ENCODE measurements at regions not wholly inside any gene's neighbourhood (a gene's known extent, or its start where the extent isn't known, plus 50 kb on each side); places are given as distances from the start of the nearest gene placed in this dataset.

GRCh38 chr21:35252831-35253230 lies 203.7 kb upstream of the RUNX1 start:
- no peak for TF ChIP-seq CTCF (IDR thresholded peaks at IDR 0.05)

DNA sequence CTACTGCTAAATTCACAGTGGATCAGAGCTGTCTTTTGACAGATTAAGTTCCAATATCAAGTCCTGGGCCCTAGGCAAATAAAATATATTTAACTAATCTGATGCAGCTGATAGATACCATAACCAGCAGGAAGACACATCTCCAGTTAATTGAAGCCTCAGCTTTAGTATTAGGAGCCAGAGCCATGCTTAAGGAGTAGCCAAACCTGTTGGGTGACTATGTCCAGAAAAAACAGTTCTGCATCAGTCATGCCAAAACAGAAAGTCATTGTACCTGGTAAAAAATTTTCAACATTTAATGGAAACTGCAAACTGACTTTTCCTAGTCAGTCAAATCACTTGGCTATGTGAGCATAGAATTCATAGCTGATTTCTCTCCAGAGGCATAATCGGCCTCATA lies 200.5 kb upstream of the RUNX1 start:
- no peak for TF ChIP-seq CTCF (IDR thresholded peaks at IDR 0.05)

GRCh38 chr21:35245879-35246278 lies 196.8 kb upstream of the RUNX1 start:
- TF ChIP-seq CTCF (IDR thresholded peaks at IDR 0.05): no peak

GRCh38 chr21:35244514-35244913 lies 195.4 kb upstream of the RUNX1 start:
- TF ChIP-seq CTCF (IDR thresholded peaks at IDR 0.05): no peak

DNA sequence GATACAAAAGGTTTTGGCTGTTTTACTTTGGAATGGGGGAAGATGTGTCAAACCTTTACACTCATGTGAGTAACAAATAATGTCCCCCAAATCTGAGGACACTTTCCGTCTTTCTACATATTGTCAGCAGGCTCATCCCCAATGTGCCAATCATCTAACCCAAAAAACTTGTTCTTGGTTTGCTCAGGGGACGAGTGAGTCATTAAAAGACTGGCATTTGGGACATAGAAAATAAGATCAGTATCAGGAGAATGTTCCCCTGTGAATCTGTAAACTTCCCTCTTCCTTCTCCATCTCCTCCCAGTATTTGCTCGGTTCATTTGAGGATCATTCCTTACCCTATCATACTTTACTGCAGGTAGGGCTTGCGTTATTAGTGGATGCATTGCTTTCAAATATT lies 194.1 kb upstream of the RUNX1 start:
- no peak for TF ChIP-seq CTCF (IDR thresholded peaks at IDR 0.05)

- no peak for TF ChIP-seq CTCF (IDR thresholded peaks at IDR 0.05)
Measured at GRCh38 chr21:35239811-35240219, 190.7 kb upstream of the RUNX1 start.

DNA sequence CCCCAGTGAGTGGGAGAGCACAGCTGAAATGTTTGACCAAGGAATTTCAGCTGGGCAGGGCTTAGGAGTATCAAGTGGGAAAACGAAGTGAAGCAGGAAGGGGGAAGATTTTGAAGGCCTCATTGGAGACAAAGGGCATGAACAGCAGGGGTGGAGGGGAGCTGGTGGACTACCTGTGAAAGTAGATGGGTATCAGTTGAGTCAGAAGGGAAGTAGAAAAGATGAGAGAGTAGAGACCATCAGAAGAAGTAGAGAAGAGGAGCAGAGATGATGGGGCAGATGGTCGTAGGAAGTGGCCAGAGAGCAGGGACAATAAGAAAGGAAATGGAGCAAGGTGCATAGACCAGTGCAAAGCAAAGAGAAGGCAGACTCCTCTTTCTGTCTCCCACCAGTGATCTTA lies 189.0 kb upstream of the RUNX1 start:
- TF ChIP-seq CTCF (IDR thresholded peaks at IDR 0.05): no peak

DNA sequence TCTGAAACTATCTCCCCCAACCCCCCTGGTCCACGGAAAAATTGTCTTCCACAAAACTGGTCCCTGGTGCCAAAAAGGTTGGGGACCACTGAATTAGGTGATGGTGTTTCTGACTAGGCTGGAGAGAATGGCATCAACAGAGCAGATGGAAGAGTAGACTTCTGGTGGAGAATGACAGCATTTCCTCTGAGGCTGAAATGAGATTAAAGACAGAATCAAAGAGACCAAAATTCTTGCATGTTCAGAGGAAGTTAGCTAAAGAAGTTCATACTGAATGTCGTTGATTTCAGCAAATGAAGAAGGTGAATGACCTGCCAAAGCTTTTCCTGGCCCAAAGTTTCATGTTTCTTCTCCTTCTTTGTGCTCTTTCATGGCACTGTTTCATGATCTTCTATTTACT lies 188.2 kb upstream of the RUNX1 start:
- TF ChIP-seq CTCF (IDR thresholded peaks at IDR 0.05): no peak
